ENCODE measurements at regions not wholly inside any gene's neighbourhood (a gene's known extent, or its start where the extent isn't known, plus 50 kb on each side); places are given as distances from the start of the nearest gene placed in this dataset.

- Histone ChIP-seq H2AFZ (ENCODE audit: low read length) (no peak overlapping the region), H3K9me3 (ENCODE audit: insufficient read depth, low read depth, low read length) (no peaks in the 10 kb centered on the region), H3K4me2 (ENCODE audit: low read depth, low read length, poor library complexity, severe bottlenecking) (no peak overlapping the region), H3K27me3 (ENCODE audit: insufficient read depth, low read length, poor library complexity, severe bottlenecking) (no peaks in the 10 kb centered on the region), H3K4me1 (ENCODE audit: insufficient read depth, low read length, poor library complexity, severe bottlenecking) (no peaks in the 10 kb centered on the region), H4K20me1 (ENCODE audit: insufficient read depth, low read length, poor library complexity, severe bottlenecking) (no peaks in the 10 kb centered on the region), H3K4me3 (ENCODE audit: low read length, poor library complexity, severe bottlenecking) (no peak overlapping the region), H3K9me2 (replicated peaks; ENCODE audit: low read depth, low read length) (no peaks in the 10 kb centered on the region), H3K79me2 (ENCODE audit: insufficient read depth, low read length) (no peaks in the 10 kb centered on the region), H3F3A (ENCODE audit: low read depth) (no peaks in the 10 kb centered on the region), H3K36me3 (ENCODE audit: insufficient read depth, low read length) (no peaks in the 10 kb centered on the region), H3K9ac (ENCODE audit: low read depth, low read length, poor library complexity, severe bottlenecking) (no peak overlapping the region)
- TF ChIP-seq CTCF (conservative IDR thresholded peaks at IDR 0.05; ENCODE audit: low read length) (no peak), EZH2phosphoT487 (IDR thresholded peaks at IDR 0.05; ENCODE audit: borderline replicate concordance) (no peak)
These were observed 364.6 kb downstream of the CDH10 start for GRCh38 chr5:24280215-24280614.

GRCh38 chr5:24281818-24282217 is 363.0 kb downstream of the CDH10 start:
- no peaks in the 10 kb centered on the region for H3K4me1 ChIP-seq (ENCODE audit: insufficient read depth, low read length, poor library complexity, severe bottlenecking)
- no peaks in the 10 kb centered on the region for H3K9me3 ChIP-seq (ENCODE audit: insufficient read depth, low read depth, low read length)
- H4K20me1 ChIP-seq (ENCODE audit: insufficient read depth, low read length, poor library complexity, severe bottlenecking): no peaks in the 10 kb centered on the region
- H2AFZ ChIP-seq (ENCODE audit: low read length): no peak overlapping the region
- no peaks in the 10 kb centered on the region for H3K79me2 ChIP-seq (ENCODE audit: insufficient read depth, low read length)
- no peak overlapping the region for H3K4me2 ChIP-seq (ENCODE audit: low read depth, low read length, poor library complexity, severe bottlenecking)
- no peak for TF ChIP-seq CTCF (conservative IDR thresholded peaks at IDR 0.05; ENCODE audit: low read length)
- TF ChIP-seq EZH2phosphoT487 (IDR thresholded peaks at IDR 0.05; ENCODE audit: borderline replicate concordance): no peak
- no peak overlapping the region for H3K4me3 ChIP-seq (ENCODE audit: low read length, poor library complexity, severe bottlenecking)
- H3K9me2 ChIP-seq (replicated peaks; ENCODE audit: low read depth, low read length): no peaks in the 10 kb centered on the region
- H3F3A ChIP-seq (ENCODE audit: low read depth): no peaks in the 10 kb centered on the region
- H3K27me3 ChIP-seq (ENCODE audit: insufficient read depth, low read length, poor library complexity, severe bottlenecking): no peaks in the 10 kb centered on the region
- H3K36me3 ChIP-seq (ENCODE audit: insufficient read depth, low read length): no peaks in the 10 kb centered on the region
- no peak overlapping the region for H3K9ac ChIP-seq (ENCODE audit: low read depth, low read length, poor library complexity, severe bottlenecking)

- no peaks in the 10 kb centered on the region for H3F3A ChIP-seq (ENCODE audit: low read depth)
- H3K36me3 ChIP-seq (ENCODE audit: insufficient read depth, low read length): no peaks in the 10 kb centered on the region
- H3K79me2 ChIP-seq (ENCODE audit: insufficient read depth, low read length): no peaks in the 10 kb centered on the region
- H4K20me1 ChIP-seq (ENCODE audit: insufficient read depth, low read length, poor library complexity, severe bottlenecking): no peaks in the 10 kb centered on the region
- no peaks in the 10 kb centered on the region for H3K9me2 ChIP-seq (replicated peaks; ENCODE audit: low read depth, low read length)
- no peaks in the 10 kb centered on the region for H3K27me3 ChIP-seq (ENCODE audit: insufficient read depth, low read length, poor library complexity, severe bottlenecking)
- H3K4me3 ChIP-seq (ENCODE audit: low read length, poor library complexity, severe bottlenecking): no peak overlapping the region
- TF ChIP-seq EZH2phosphoT487 (IDR thresholded peaks at IDR 0.05; ENCODE audit: borderline replicate concordance): no peak
- no peak for TF ChIP-seq CTCF (conservative IDR thresholded peaks at IDR 0.05; ENCODE audit: low read length)
- H3K9me3 ChIP-seq (ENCODE audit: insufficient read depth, low read depth, low read length): no peaks in the 10 kb centered on the region
- no peak overlapping the region for H3K9ac ChIP-seq (ENCODE audit: low read depth, low read length, poor library complexity, severe bottlenecking)
- no peaks in the 10 kb centered on the region for H3K4me1 ChIP-seq (ENCODE audit: insufficient read depth, low read length, poor library complexity, severe bottlenecking)
- H3K4me2 ChIP-seq (ENCODE audit: low read depth, low read length, poor library complexity, severe bottlenecking): no peak overlapping the region
- no peak overlapping the region for H2AFZ ChIP-seq (ENCODE audit: low read length)
These were observed 355.0 kb downstream of the CDH10 start for GRCh38 chr5:24289582-24290335.

Data from Loucy (cell line).